NCI-H2081 (cell line): ENCODE measurements at regions not wholly inside any gene's neighbourhood (a gene's known extent, or its start where the extent isn't known, plus 50 kb on each side); places are given as distances from the start of the nearest gene placed in this dataset.

Experiments
- DNase-seq, 2 experiments: peaks; one replicate each; lab custom pipeline; 2025; lab: John Stamatoyannopoulos, UW

- DNase-seq, result no peak
Observed at GRCh38 chr3:62981962-62982361, 106.7 kb upstream of the CADPS start.

- DNase-seq, result no peak
Observed at GRCh38 chr3:62982795-62983455, 107.7 kb upstream of the CADPS start.

GRCh38 chr3:62986061-62986460 lies 110.8 kb upstream of the CADPS start:
- no peak for DNase-seq

- no peak for DNase-seq
Observed at GRCh38 chr3:62987721-62988120, 112.5 kb upstream of the CADPS start.

GRCh38 chr3:62990704-62991413 lies 115.6 kb upstream of the CADPS start:
- no peak for DNase-seq

GRCh38 chr3:62992520-62992919 lies 117.3 kb upstream of the CADPS start:
- no peak for DNase-seq

- DNase-seq, result no peak
Observed at GRCh38 chr3:62995119-62995518, 119.9 kb upstream of the CADPS start.

GRCh38 chr3:62995530-62995929 lies 120.3 kb upstream of the CADPS start:
- no peak for DNase-seq

- no peak for DNase-seq
Observed at GRCh38 chr3:62997369-62997768, 122.2 kb upstream of the CADPS start.

GRCh38 chr3:62999158-62999557 lies 123.9 kb upstream of the CADPS start:
- DNase-seq, result no peak

GRCh38 chr3:62999791-63000190 lies 124.6 kb upstream of the CADPS start:
- DNase-seq, result no peak

GRCh38 chr3:63004448-63004847 lies 129.2 kb upstream of the CADPS start:
- DNase-seq, result no peak

- DNase-seq, result no peak
Observed at GRCh38 chr3:63015614-63016309, 140.5 kb upstream of the CADPS start.

- no peak for DNase-seq
Observed at GRCh38 chr3:63022114-63022513, 146.9 kb upstream of the CADPS start.

- no peak for DNase-seq
Observed at GRCh38 chr3:63026722-63027121, 151.5 kb upstream of the CADPS start.

- no peak for DNase-seq
Observed at GRCh38 chr3:63029326-63029725, 154.1 kb upstream of the CADPS start.

- DNase-seq, result no peak
Observed at GRCh38 chr3:63029921-63030320, 154.7 kb upstream of the CADPS start.

- no peak for DNase-seq
Observed at GRCh38 chr3:63030666-63031065, 155.4 kb upstream of the CADPS start.

GRCh38 chr3:63032881-63033280 lies 157.7 kb upstream of the CADPS start:
- DNase-seq, result no peak

GRCh38 chr3:63034101-63034500 lies 158.9 kb upstream of the CADPS start:
- no peak for DNase-seq

GRCh38 chr3:63037116-63037515 lies 161.9 kb upstream of the CADPS start:
- DNase-seq, result no peak

- no peak for DNase-seq
Observed at GRCh38 chr3:63042833-63043232, 167.6 kb upstream of the CADPS start.

GRCh38 chr3:63043631-63044030 lies 168.4 kb upstream of the CADPS start:
- no peak for DNase-seq
